Right cardiac atrium (tissue), 5 donors: ENCODE measurements at regions not wholly inside any gene's neighbourhood (a gene's known extent, or its start where the extent isn't known, plus 50 kb on each side); places are given as distances from the start of the nearest gene placed in this dataset.
A peak's percentile ranks its signal among the peaks of the same experiment; 100 is the strongest.

Source experiments
- ATAC-seq, 2 donors: fragments of 200-7000 bp; cut with Tn5 transposase; one replicate each; pipeline versions ENCODE4 v1.8.0 to v1.9.1; 2020; ENCODE audit warnings: moderate library complexity in 2 of 2, mild to moderate bottlenecking in 1 of 2
- DNase-seq, 3 donors: peaks; one replicate each; pipeline ENCODE4 v3.0.0-alpha.2; 2020
- H3K27ac ChIP-seq: one replicate; pipeline ENCODE4 v1.5.1; 2013; ENCODE audit warnings: mild to moderate bottlenecking, low read length, control low read depth, moderate library complexity
- H3K27me3 ChIP-seq: one replicate; pipeline ENCODE4 v1.6.1; 2013; ENCODE audit not compliant: control insufficient read depth, insufficient read depth
- H3K4me1 ChIP-seq: one replicate; pipeline ENCODE4 v1.6.1; 2013; ENCODE audit warnings: low read length; ENCODE audit not compliant: control insufficient read depth, insufficient read depth
- H3K4me3 ChIP-seq: one replicate; pipeline ENCODE4 v1.5.1; 2013; ENCODE audit warnings: low read length, control low read depth
- H3K9me3 ChIP-seq: one replicate; pipeline ENCODE4 v1.6.1; 2013; ENCODE audit warnings: low read length; ENCODE audit not compliant: control insufficient read depth
- WGBS: extraction: QIAGEN DNeasy Blood & Tissue Kit; methylation state at CpG from one replicate; pipeline ENCODE4 v1.1.7; 2013; 5-methylcytosine and 5-hydroxymethylcytosine counted together
- intact Hi-C, 4 donors: fragments of 100-400 bp; cut with DNase I; formaldehyde crosslinking; loops; one replicate each; pipeline versions ENCODE4 v1.11.0 to v1.14.0; 2022 to 2023
- donor health status: healthy with polysubstance abuse.
- donor health status: DM: no; HTN: yes; CAD: no.
- donor health status: DM: no; HTN: no; CAD: no.
- donor health status: DM: no; HTN: yes; CAD: no; lungs with severe emphysema.
- donor health status: DM: yes; HTN: yes; CAD: no.

DNA sequence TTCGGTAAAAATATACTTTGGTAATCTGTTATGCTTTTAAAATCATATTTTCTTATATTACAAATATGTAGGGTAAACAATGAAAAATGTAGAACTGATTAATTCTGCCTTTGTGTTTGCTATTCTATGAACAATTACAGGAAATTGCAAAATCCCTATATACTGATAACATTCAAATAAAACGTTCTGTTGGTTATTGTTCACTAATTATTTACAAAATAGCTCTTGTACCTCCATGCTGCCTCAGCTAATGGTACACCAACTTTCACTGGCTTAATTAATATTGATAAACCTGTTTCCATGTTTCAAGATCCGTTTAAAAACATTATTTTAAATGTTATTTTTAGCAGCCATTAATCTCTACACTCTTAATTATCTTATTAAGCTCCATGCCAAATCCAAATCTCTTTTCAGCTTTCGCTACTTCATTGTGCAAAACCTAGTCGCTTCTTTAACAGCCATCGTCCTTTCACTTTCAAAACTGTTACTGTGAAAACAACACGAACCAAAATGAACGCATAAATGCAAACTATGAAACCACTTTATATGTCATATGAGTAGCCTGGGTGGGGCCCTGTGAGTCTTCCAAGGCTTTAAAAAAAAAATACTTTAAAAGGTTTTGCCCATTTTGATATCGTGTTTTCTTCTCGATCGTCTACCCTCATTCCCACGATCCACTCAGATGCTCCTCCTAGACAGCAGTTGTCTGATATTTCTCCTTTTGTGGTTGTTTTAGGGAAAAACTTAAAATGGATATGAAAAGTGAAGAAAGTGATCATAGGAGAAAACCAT is 807.1 kb downstream of the USP25 start:
- WGBS, result 13% methylated on average over 12 of the region's 12 CpGs
- intact Hi-C loops, result loop anchor here in 2 of 4 donors (5.0 to 10.0 kb wide), 2 partner anchors 112 to 115 kb away; no protein-coding TSS in a partner anchor
- DNase-seq (no peak), ATAC-seq (no peak)
- no peaks in the 10 kb centered on the region for H3K9me3 ChIP-seq
- H3K4me3 ChIP-seq, result peak overlapping the region; percentile 96
- H3K4me1 ChIP-seq, result peaks cover 5% of the 10 kb centered on the region
- no peaks in the 10 kb centered on the region for H3K27me3 ChIP-seq
- peak overlapping the region; percentile 75 for H3K27ac ChIP-seq

DNA sequence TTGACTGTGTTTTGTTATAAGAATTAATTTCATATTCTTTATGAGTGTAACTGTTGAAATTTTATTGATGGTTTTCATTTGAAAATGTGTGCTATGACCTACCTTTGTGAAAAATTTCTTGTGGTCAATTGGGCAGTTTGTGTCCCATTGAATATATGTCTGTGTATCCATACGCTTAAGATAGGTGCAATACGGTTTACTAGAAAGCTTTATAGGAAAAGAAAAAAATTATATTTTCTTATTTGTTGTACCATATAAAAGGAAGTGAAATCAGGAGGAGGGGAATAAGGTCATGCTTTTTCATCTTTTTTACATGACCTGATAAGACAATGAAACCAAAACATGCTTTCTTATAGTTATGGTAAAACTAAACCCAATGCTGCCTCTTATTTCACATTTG is 807.7 kb downstream of the USP25 start:
- 33% methylated on average over 2 of the region's 2 CpGs for WGBS
- Histone ChIP-seq H3K4me3 (peak overlapping the region; percentile 96), H3K4me1 (peaks cover 3% of the 10 kb centered on the region), H3K9me3 (no peaks in the 10 kb centered on the region), H3K27me3 (no peaks in the 10 kb centered on the region), H3K27ac (no peak overlapping the region)
- intact Hi-C loops, result loop anchor here in 2 of 4 donors (5.0 to 10.0 kb wide), 2 partner anchors 113 to 115 kb away; no protein-coding TSS in a partner anchor
- DNase-seq (no peak), ATAC-seq (no peak)

DNA sequence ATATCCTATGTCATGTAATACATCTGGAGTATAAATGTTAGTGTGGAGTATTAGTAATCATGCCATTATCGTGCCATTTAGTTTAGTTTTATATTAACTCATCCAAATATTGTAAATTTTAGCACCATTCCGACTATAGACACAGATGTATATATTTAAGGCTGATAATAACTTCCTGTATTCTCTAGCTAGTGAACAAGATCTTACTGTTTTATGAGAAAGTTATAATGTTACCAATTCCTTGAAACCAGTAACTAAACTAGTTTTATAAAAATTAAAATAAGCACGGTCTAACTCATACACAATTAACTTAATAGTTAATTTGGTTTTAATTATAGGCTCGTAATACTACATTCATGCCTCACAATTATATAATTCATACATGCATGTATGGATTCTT is 808.6 kb downstream of the USP25 start:
- 47% methylated on average over 4 of the region's 4 CpGs for WGBS
- Histone ChIP-seq H3K9me3 (no peaks in the 10 kb centered on the region), H3K27me3 (no peaks in the 10 kb centered on the region), H3K27ac (no peak overlapping the region), H3K4me1 (peaks cover 3% of the 10 kb centered on the region), H3K4me3 (peak overlapping the region; percentile 59)
- intact Hi-C loops, result loop anchor here in 2 of 4 donors (5.0 to 10.0 kb wide), 2 partner anchors 114 to 116 kb away; no protein-coding TSS in a partner anchor
- DNase-seq (no peak), ATAC-seq (no peak)

DNA sequence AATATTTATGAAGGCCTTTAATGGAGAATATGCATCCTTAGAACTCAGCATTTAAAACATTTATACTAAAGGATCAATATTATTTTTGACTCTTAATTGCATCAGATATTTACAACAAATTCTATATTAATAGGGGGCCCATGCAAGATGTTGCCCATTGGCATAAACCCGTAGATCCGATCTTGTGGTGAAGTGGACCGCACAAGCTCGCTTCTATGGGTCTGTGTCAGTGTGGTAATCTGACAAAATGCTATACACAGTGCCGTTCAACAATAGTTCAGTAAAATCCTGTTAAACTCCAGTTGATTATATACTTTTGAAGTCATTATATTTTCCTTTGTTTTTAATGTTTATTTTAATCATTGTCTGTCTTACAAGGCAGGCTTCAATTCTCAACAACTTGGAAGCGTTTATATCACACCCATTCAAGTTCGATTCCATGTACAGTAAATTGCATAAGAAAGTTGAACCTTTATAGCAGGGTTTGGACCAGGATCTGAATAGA is 809.2 kb downstream of the USP25 start:
- Histone ChIP-seq H3K4me1 (no peaks in the 10 kb centered on the region), H3K9me3 (no peaks in the 10 kb centered on the region), H3K27ac (no peak overlapping the region), H3K4me3 (peak overlapping the region; percentile 29), H3K27me3 (no peaks in the 10 kb centered on the region)
- WGBS, result 77% methylated on average over 7 of the region's 7 CpGs
- DNase-seq (no peak), ATAC-seq (no peak)
- intact Hi-C loops, result loop anchor here in 2 of 4 donors (5.0 to 10.0 kb wide), 2 partner anchors 114 to 117 kb away; no protein-coding TSS in a partner anchor

DNA sequence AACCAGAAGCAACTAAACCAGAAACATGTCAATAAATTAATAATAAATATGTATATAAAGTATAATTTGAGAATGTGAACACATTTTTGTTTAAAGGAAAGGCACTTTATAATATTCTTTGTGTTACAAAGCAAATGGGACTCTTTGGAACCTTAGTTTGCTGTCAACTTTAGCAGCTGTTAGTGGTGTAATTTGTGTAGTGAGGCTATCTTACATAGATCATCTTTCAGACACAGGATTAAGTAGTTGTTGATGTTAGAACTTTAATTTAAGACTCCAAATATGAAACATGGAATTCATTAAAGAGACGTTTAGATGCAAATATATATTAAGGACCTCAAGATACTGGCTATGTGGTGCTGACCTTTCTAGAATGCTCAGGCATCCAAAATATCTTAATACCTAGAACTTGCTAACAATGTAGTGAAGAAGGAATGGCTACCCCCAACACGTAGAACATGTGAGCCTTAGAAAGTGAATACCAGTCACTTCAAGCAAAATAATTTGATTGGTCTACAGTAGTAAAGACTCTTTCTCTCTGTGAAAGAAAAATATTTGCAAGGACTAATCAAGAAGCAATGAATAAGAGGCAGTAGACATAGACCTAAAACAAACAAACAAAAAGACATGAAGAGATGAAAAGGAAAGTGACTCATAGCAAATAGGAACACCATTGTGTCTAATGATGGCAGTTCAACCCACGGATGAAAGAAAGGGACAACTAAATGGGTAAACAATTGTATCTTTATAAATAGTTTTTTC is 811.4 kb downstream of the USP25 start:
- intact Hi-C loops, result no loop called here
- Histone ChIP-seq H3K4me3 (no peak overlapping the region), H3K27me3 (no peaks in the 10 kb centered on the region), H3K27ac (no peak overlapping the region), H3K9me3 (no peaks in the 10 kb centered on the region), H3K4me1 (no peaks in the 10 kb centered on the region)
- 82% methylated on average over 3 of the region's 3 CpGs for WGBS
- DNase-seq (no peak), ATAC-seq (no peak)

DNA sequence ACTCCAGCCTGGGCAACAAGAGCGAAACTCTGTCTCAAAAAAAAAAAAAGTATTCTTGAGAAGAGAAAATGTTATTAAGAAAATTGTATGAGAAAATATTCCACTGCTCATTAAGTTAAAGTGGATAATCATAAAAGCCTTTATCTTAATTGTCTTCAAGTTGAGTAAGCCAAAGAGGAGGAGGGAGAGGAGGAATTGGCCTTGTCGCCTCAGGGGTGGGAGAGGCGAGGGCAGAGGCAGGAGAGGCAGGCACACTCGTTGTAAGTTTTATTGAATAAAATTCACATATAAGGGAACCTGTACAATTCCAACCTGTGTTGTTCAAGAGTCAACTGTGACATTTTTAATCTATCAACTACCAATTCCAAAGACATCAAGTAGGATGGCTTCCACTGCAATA is 820.3 kb downstream of the USP25 start:
- Histone ChIP-seq H3K4me1 (peaks cover 7% of the 10 kb centered on the region), H3K27me3 (no peaks in the 10 kb centered on the region), H3K9me3 (no peaks in the 10 kb centered on the region), H3K4me3 (no peak overlapping the region), H3K27ac (no peak overlapping the region)
- intact Hi-C loops, result no loop called here
- no peak for DNase-seq
- no peak for ATAC-seq
- 70% methylated on average over 4 of the region's 4 CpGs for WGBS

DNA sequence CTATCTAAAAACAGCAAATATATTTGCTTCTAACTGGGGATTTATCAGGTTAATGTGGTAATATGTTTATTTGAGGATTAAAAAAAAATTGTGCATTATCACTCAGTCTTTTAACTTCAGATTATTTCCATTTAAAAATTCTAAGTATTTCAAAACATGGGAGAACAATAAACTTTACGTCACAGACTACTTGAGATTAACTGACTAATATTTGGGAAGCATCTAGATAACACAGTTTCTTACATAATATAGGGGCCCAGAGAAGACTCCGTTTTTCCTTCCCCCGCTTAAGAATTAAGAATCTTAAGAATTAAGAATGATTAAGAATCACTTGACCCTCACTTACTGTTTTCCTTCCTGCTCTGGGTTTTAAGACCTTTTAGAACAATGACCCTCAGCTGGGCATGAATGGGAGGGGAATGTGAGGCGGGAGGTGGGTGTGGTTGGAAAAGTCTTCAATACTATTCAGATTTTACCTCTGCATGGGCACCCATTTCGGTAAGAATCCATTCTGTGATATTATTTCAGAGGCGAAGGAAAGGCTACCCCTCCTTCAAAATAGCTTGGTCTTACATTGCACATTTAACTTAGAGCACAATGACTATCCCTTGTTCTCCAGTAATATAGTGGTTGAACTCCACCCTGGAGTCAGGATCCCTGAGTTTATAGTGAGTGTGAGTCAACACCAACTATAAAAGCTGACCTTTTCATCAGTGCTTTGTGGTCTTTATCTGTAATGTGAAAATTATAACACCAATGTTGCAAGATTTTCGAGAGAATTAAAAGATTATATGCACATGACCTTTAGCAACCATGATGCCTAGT is 821.3 kb downstream of the USP25 start:
- no peaks in the 10 kb centered on the region for H3K27me3 ChIP-seq
- 80% methylated on average over 7 of the region's 7 CpGs for WGBS
- DNase-seq, result no peak

DNA sequence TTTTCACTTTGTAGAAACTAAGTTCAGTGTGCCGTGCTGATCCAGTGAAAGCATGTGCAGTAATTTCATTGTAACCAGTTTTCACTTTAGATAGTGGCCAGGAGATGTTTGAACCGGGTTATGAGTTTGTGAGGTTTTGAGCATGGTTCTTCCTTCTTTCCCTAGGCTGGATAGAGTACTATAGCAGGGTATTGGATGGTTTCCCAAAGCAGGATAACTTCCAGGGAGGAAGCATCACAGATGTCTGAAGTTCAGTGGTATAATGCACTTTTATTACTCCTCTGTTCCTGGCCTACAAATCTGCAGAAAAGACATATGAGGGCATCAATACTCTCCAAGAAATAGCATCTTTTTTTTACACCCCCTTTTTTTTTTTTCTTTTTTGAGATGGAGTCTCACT is 823.1 kb downstream of the USP25 start:
- ATAC-seq (no peak), DNase-seq (no peak)
- WGBS, result 79% methylated on average over 2 of the region's 2 CpGs
- no peaks in the 10 kb centered on the region for H3K27me3 ChIP-seq
- no peak overlapping the region for H3K4me3 ChIP-seq
- no peak overlapping the region for H3K27ac ChIP-seq
- H3K4me1 ChIP-seq, result peaks cover 7% of the 10 kb centered on the region
- H3K9me3 ChIP-seq, result no peaks in the 10 kb centered on the region
- intact Hi-C loops, result no loop called here

More for the DNA sequence above, 821.3 kb downstream of the USP25 start:
- intact Hi-C loops, result no loop called here
- ATAC-seq, result peak in 1 of 2 donors; percentile 70
- Histone ChIP-seq H3K4me3 (no peak overlapping the region), H3K27ac (peak overlapping the region; percentile 19), H3K4me1 (peaks cover 7% of the 10 kb centered on the region), H3K9me3 (no peaks in the 10 kb centered on the region)

DNA sequence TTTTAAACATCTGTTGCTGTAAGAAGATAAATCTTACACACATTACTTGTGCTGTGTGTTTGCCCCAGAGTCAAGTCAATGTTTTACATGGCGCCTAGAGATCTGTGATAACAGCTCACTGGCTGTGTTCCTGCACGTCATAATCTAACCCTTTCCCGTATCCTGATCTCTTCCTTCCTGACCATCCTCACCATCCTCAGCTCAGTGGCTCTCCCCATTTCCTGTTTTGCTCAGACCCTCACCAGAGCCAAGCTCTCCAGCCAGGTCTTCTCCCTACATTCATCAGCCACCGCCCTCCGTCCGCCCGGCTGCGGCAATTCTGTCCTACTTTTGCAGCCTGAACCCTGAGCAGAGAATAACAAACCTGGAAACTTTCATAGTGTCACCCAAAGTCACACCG is 824.7 kb downstream of the USP25 start:
- intact Hi-C loops, result no loop called here
- Histone ChIP-seq H3K4me1 (peaks cover 7% of the 10 kb centered on the region), H3K27me3 (no peaks in the 10 kb centered on the region), H3K27ac (no peak overlapping the region), H3K9me3 (no peaks in the 10 kb centered on the region), H3K4me3 (no peak overlapping the region)
- DNase-seq (peak; percentile 43 to 79 (median 78)), ATAC-seq (peak; percentile 85 to 89)
- 40% methylated on average over 9 of the region's 9 CpGs for WGBS

DNA sequence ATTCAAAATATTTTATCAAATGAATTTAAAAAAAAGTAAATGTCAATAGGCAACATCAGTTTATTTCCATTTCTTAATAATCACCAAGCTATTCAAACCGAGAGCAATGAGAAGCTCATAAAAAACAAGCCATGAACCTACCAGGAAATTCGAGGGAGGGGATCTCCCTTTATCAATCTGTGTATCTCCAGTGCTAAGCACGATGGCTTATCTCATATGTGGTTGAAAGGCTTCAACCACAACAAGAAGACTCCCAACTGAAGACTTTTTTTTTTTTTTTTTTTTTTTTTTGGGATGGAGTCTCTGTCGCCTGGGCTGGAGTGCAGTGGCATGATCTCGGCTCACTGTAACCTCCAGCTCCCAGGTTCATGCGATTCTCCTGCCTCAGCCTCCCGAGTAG is 833.3 kb downstream of the USP25 start:
- Histone ChIP-seq H3K27ac (no peak overlapping the region), H3K27me3 (no peaks in the 10 kb centered on the region), H3K4me3 (no peak overlapping the region), H3K4me1 (peaks cover 3% of the 10 kb centered on the region), H3K9me3 (no peaks in the 10 kb centered on the region)
- WGBS, result 84% methylated on average over 7 of the region's 7 CpGs
- intact Hi-C loops, result no loop called here
- DNase-seq (no peak), ATAC-seq (no peak)
